Karpas-422 (cell line): ENCODE measurements at regions not wholly inside any gene's neighbourhood (a gene's known extent, or its start where the extent isn't known, plus 50 kb on each side); places are given as distances from the start of the nearest gene placed in this dataset.

Source experiments
- DNase-seq: peaks from one replicate; pipeline ENCODE4 v3.0.0-alpha.2; 2015
- H2AFZ ChIP-seq: fragments of 200-600 bp; sonication (generic); 2 replicates; pipeline ENCODE4 v1.6.1; 2014; ENCODE audit warnings: antibody characterized with exemption, low read length, mixed read lengths
- H3K27ac ChIP-seq: fragments of 200-600 bp; sonication (generic); 2 replicates; pipeline ENCODE4 v1.5.1; 2014; ENCODE audit warnings: mild to moderate bottlenecking, low read length, moderate library complexity
- H3K27me3 ChIP-seq: fragments of 200-600 bp; sonication (generic); 2 replicates; pipeline ENCODE4 v1.6.1; 2014; ENCODE audit warnings: low read length, mixed read lengths
- H3K36me3 ChIP-seq: fragments of 200-600 bp; sonication (generic); 2 replicates; pipeline ENCODE4 v1.6.1; 2014; ENCODE audit warnings: low read length, mixed read lengths; ENCODE audit not compliant: insufficient read depth
- H3K4me1 ChIP-seq: fragments of 200-600 bp; sonication (generic); 2 replicates; pipeline ENCODE4 v1.6.1; 2014; ENCODE audit warnings: mild to moderate bottlenecking, low read length, mixed read lengths
- H3K4me2 ChIP-seq: fragments of 200-600 bp; sonication (generic); 2 replicates; pipeline ENCODE4 v1.6.1; 2014; ENCODE audit warnings: low read length, low read depth, mild to moderate bottlenecking; ENCODE audit not compliant: poor library complexity, severe bottlenecking
- H3K4me3 ChIP-seq: fragments of 200-600 bp; sonication (generic); 2 replicates; pipeline ENCODE4 v1.5.1; 2014; ENCODE audit warnings: mild to moderate bottlenecking, antibody characterized with exemption, low read length, mixed read lengths
- H3K79me2 ChIP-seq: fragments of 200-600 bp; sonication (generic); 2 replicates; pipeline ENCODE4 v1.6.1; 2014; ENCODE audit warnings: mild to moderate bottlenecking, low read length, mixed read lengths
- H3K9ac ChIP-seq: fragments of 200-600 bp; sonication (generic); 2 replicates; pipeline ENCODE4 v1.6.0; 2014; ENCODE audit warnings: low read length
- H3K9me2 ChIP-seq: fragments of 200-600 bp; sonication (generic), shearing (Covaris generic); replicated peaks from 2 replicates; pipeline ENCODE4 v1.6.0; 2014; ENCODE audit warnings: mild to moderate bottlenecking, low read length, moderate library complexity; ENCODE audit not compliant: insufficient read depth
- H3K9me3 ChIP-seq: fragments of 300-700, 200-600 bp; sonication (generic); 2 replicates; pipeline ENCODE4 v1.6.1; 2014; ENCODE audit warnings: low read length, mixed read lengths
- H4K20me1 ChIP-seq: fragments of 200-600 bp; sonication (generic); 2 replicates; pipeline ENCODE4 v1.6.1; 2014; ENCODE audit warnings: mild to moderate bottlenecking, antibody characterized with exemption, low read length, low read depth; ENCODE audit not compliant: insufficient read depth

GRCh38 chr16:79897453-79898146, 297.1 kb upstream of the MAF start:
- Histone ChIP-seq H3K36me3 (no peaks in the 10 kb centered on the region), H3K9me3 (no peaks in the 10 kb centered on the region), H3K9me2 (no peaks in the 10 kb centered on the region), H3K4me1 (no peaks in the 10 kb centered on the region), H3K4me2 (no peak overlapping the region), H3K27me3 (no peaks in the 10 kb centered on the region), H2AFZ (no peak overlapping the region), H3K9ac (no peak overlapping the region), H3K79me2 (no peaks in the 10 kb centered on the region), H3K27ac (no peak overlapping the region), H3K4me3 (no peak overlapping the region), H4K20me1 (no peaks in the 10 kb centered on the region)
- DNase-seq = no peak

- Histone ChIP-seq H3K4me3 (no peak overlapping the region), H3K27me3 (no peaks in the 10 kb centered on the region), H3K9me3 (no peaks in the 10 kb centered on the region), H3K4me2 (no peak overlapping the region), H2AFZ (no peak overlapping the region), H3K27ac (no peak overlapping the region), H3K79me2 (no peaks in the 10 kb centered on the region), H3K9me2 (no peaks in the 10 kb centered on the region), H3K4me1 (no peaks in the 10 kb centered on the region), H3K36me3 (no peaks in the 10 kb centered on the region), H3K9ac (no peak overlapping the region), H4K20me1 (no peaks in the 10 kb centered on the region)
- no peak for DNase-seq
Measured at GRCh38 chr16:79897104-79897452, 296.5 kb upstream of the MAF start.

GRCh38 chr16:79895917-79896203, 295.3 kb upstream of the MAF start:
- no peaks in the 10 kb centered on the region for H3K9me3 ChIP-seq
- no peak for DNase-seq
- H3K4me2 ChIP-seq = no peak overlapping the region
- H3K9me2 ChIP-seq = no peaks in the 10 kb centered on the region
- H3K36me3 ChIP-seq = no peaks in the 10 kb centered on the region
- no peaks in the 10 kb centered on the region for H4K20me1 ChIP-seq
- no peak overlapping the region for H3K4me3 ChIP-seq
- H3K79me2 ChIP-seq = no peaks in the 10 kb centered on the region
- no peaks in the 10 kb centered on the region for H3K27me3 ChIP-seq
- no peak overlapping the region for H3K27ac ChIP-seq
- H3K4me1 ChIP-seq = no peaks in the 10 kb centered on the region
- H2AFZ ChIP-seq = no peak overlapping the region
- no peak overlapping the region for H3K9ac ChIP-seq

- no peak overlapping the region for H2AFZ ChIP-seq
- no peak overlapping the region for H3K4me3 ChIP-seq
- no peaks in the 10 kb centered on the region for H3K36me3 ChIP-seq
- no peak for DNase-seq
- no peak overlapping the region for H3K9ac ChIP-seq
- no peaks in the 10 kb centered on the region for H3K4me1 ChIP-seq
- H3K27ac ChIP-seq = no peak overlapping the region
- no peaks in the 10 kb centered on the region for H4K20me1 ChIP-seq
- H3K4me2 ChIP-seq = no peak overlapping the region
- H3K79me2 ChIP-seq = no peaks in the 10 kb centered on the region
- no peaks in the 10 kb centered on the region for H3K27me3 ChIP-seq
- H3K9me3 ChIP-seq = no peaks in the 10 kb centered on the region
- H3K9me2 ChIP-seq = no peaks in the 10 kb centered on the region
Measured at GRCh38 chr16:79895053-79895916, 294.7 kb upstream of the MAF start.

GRCh38 chr16:79893445-79893844, 292.9 kb upstream of the MAF start:
- H2AFZ ChIP-seq = no peak overlapping the region
- no peaks in the 10 kb centered on the region for H3K9me3 ChIP-seq
- no peak overlapping the region for H3K27ac ChIP-seq
- H4K20me1 ChIP-seq = no peaks in the 10 kb centered on the region
- no peak overlapping the region for H3K4me3 ChIP-seq
- no peaks in the 10 kb centered on the region for H3K79me2 ChIP-seq
- H3K9ac ChIP-seq = no peak overlapping the region
- H3K4me1 ChIP-seq = no peaks in the 10 kb centered on the region
- no peaks in the 10 kb centered on the region for H3K36me3 ChIP-seq
- H3K9me2 ChIP-seq = no peaks in the 10 kb centered on the region
- H3K4me2 ChIP-seq = no peak overlapping the region
- H3K27me3 ChIP-seq = no peaks in the 10 kb centered on the region
- no peak for DNase-seq

- H3K27me3 ChIP-seq = no peaks in the 10 kb centered on the region
- no peak overlapping the region for H3K27ac ChIP-seq
- H3K36me3 ChIP-seq = no peaks in the 10 kb centered on the region
- H2AFZ ChIP-seq = no peak overlapping the region
- no peaks in the 10 kb centered on the region for H3K79me2 ChIP-seq
- no peak overlapping the region for H3K9ac ChIP-seq
- H3K4me2 ChIP-seq = no peak overlapping the region
- H3K9me2 ChIP-seq = no peaks in the 10 kb centered on the region
- H3K4me1 ChIP-seq = no peaks in the 10 kb centered on the region
- no peaks in the 10 kb centered on the region for H4K20me1 ChIP-seq
- DNase-seq = no peak
- H3K4me3 ChIP-seq = no peak overlapping the region
- no peaks in the 10 kb centered on the region for H3K9me3 ChIP-seq
Measured at GRCh38 chr16:79892278-79892677, 291.7 kb upstream of the MAF start.

GRCh38 chr16:79891458-79891857, 290.9 kb upstream of the MAF start:
- no peak overlapping the region for H2AFZ ChIP-seq
- no peak for DNase-seq
- no peaks in the 10 kb centered on the region for H3K36me3 ChIP-seq
- H3K79me2 ChIP-seq = no peaks in the 10 kb centered on the region
- H3K9me2 ChIP-seq = no peaks in the 10 kb centered on the region
- no peak overlapping the region for H3K9ac ChIP-seq
- no peaks in the 10 kb centered on the region for H3K4me1 ChIP-seq
- no peaks in the 10 kb centered on the region for H3K27me3 ChIP-seq
- H3K27ac ChIP-seq = no peak overlapping the region
- no peaks in the 10 kb centered on the region for H4K20me1 ChIP-seq
- no peaks in the 10 kb centered on the region for H3K9me3 ChIP-seq
- no peak overlapping the region for H3K4me3 ChIP-seq
- H3K4me2 ChIP-seq = no peak overlapping the region

GRCh38 chr16:79887541-79888540, 287.3 kb upstream of the MAF start:
- Histone ChIP-seq H3K36me3 (no peaks in the 10 kb centered on the region), H4K20me1 (no peaks in the 10 kb centered on the region), H3K27ac (no peak overlapping the region), H3K27me3 (no peaks in the 10 kb centered on the region), H3K9me2 (no peaks in the 10 kb centered on the region), H3K9ac (no peak overlapping the region), H3K4me2 (no peak overlapping the region), H3K4me3 (no peak overlapping the region), H3K4me1 (no peaks in the 10 kb centered on the region), H3K79me2 (no peaks in the 10 kb centered on the region), H2AFZ (no peak overlapping the region), H3K9me3 (no peaks in the 10 kb centered on the region)
- DNase-seq = no peak
